CD14-positive monocyte (primary cell): ENCODE measurements at regions not wholly inside any gene's neighbourhood (a gene's known extent, or its start where the extent isn't known, plus 50 kb on each side); places are given as distances from the start of the nearest gene placed in this dataset.

Experiments used
- DNase-seq, 3 donors: peaks; one replicate each; pipeline ENCODE4 v3.0.0-alpha.2; 2011 to 2022
- H2AFZ ChIP-seq: 2 replicates; pipeline ENCODE4 v1.6.0; 2012; ENCODE audit warnings: mild to moderate bottlenecking, low read depth, low read length, inconsistent platforms; ENCODE audit not compliant: insufficient read depth, poor library complexity, severe bottlenecking
- H3K27ac ChIP-seq, 2 donors: 1 replicate in 1 of 2; 2 replicates in 1 of 2; pipeline ENCODE4 v1.5.1; 2012 to 2013; ENCODE audit warnings: low read length in 2 of 2, control low read depth in 1 of 2, inconsistent platforms in 1 of 2, low read depth in 1 of 2, mild to moderate bottlenecking in 1 of 2
- H3K27me3 ChIP-seq, 2 donors: one replicate each; pipeline versions ENCODE4 v1.6.0 to v1.6.1; 2011 to 2013; ENCODE audit warnings: low read length in 2 of 2; ENCODE audit not compliant: control insufficient read depth in 2 of 2, insufficient read depth in 2 of 2
- H3K36me3 ChIP-seq, 2 donors: replicated peaks in 1 of 2; 1 replicate in 1 of 2; 2 replicates in 1 of 2; pipeline versions ENCODE4 v1.5.1 to v1.6.1; 2012 to 2013; ENCODE audit warnings: low read length in 2 of 2, control low read depth in 1 of 2, inconsistent platforms in 1 of 2, mild to moderate bottlenecking in 1 of 2; ENCODE audit not compliant: insufficient read depth in 2 of 2, control insufficient read depth in 1 of 2
- H3K4me1 ChIP-seq, 2 donors: 1 replicate in 1 of 2; 2 replicates in 1 of 2; pipeline versions ENCODE4 v1.5.1 to v1.6.1; 2012 to 2013; ENCODE audit warnings: low read length in 2 of 2, control low read depth in 1 of 2, inconsistent platforms in 1 of 2, mild to moderate bottlenecking in 1 of 2, moderate library complexity in 1 of 2; ENCODE audit not compliant: insufficient read depth in 2 of 2, control insufficient read depth in 1 of 2
- H3K4me2 ChIP-seq: replicated peaks from 2 replicates; pipeline ENCODE3; 2012; ENCODE audit warnings: low read length, moderate library complexity, mild to moderate bottlenecking; ENCODE audit not compliant: poor library complexity, severe bottlenecking; ENCODE audit errors: extremely low read depth
- H3K4me3 ChIP-seq, 3 experiments: fragments of 200-600 bp in 1 of 3; sonication (generic) in 1 of 3; replicated peaks in 1 of 3; 1 replicate in 2 of 3; 2 replicates in 1 of 3; pipeline ENCODE4 v1.5.1; 2011 to 2013; ENCODE audit warnings: low read length in 3 of 3, mild to moderate bottlenecking in 3 of 3, control low read depth in 2 of 3, low read depth in 2 of 3, inconsistent platforms in 1 of 3, moderate library complexity in 1 of 3
- H3K79me2 ChIP-seq: 2 replicates; pipeline ENCODE4 v1.6.0; 2012; ENCODE audit warnings: mild to moderate bottlenecking, control low read depth, inconsistent platforms, low read length, moderate library complexity; ENCODE audit not compliant: insufficient read depth
- H3K9ac ChIP-seq: 2 replicates; pipeline ENCODE4 v1.6.0; 2017; ENCODE audit warnings: low read length, mild to moderate bottlenecking; ENCODE audit not compliant: insufficient read depth, poor library complexity, severe bottlenecking
- H3K9me3 ChIP-seq, 2 donors: replicated peaks in 1 of 2; 1 replicate in 1 of 2; 2 replicates in 1 of 2; pipeline versions ENCODE4 v1.5.1 to v1.6.1; 2012 to 2013; ENCODE audit warnings: low read length in 2 of 2, control low read depth in 1 of 2; ENCODE audit not compliant: control insufficient read depth in 1 of 2, insufficient read depth in 1 of 2
- H4K20me1 ChIP-seq: 2 replicates; pipeline ENCODE4 v1.6.0; 2012; ENCODE audit warnings: mild to moderate bottlenecking, low read length, control low read depth, moderate library complexity; ENCODE audit not compliant: insufficient read depth
- H3K27ac Mint-ChIP-seq, 7 donors: one replicate each; pipeline ENCODE4 v1.8.0; 2020; ENCODE audit warnings: mild to moderate bottlenecking in 7 of 7, mixed read lengths in 7 of 7, moderate library complexity in 6 of 7, inconsistent platforms in 2 of 7
- H3K27me3 Mint-ChIP-seq, 3 donors: one replicate each; pipeline ENCODE4 v1.8.0; 2021 to 2022; ENCODE audit warnings: low read depth in 3 of 3, mild to moderate bottlenecking in 3 of 3, mixed read lengths in 3 of 3, moderate library complexity in 3 of 3, inconsistent platforms in 1 of 3
- H3K36me3 Mint-ChIP-seq, 2 donors: one replicate each; pipeline ENCODE4 v1.8.0; 2020; ENCODE audit warnings: mixed read lengths in 2 of 2, inconsistent platforms in 1 of 2, mild to moderate bottlenecking in 1 of 2
- H3K4me1 Mint-ChIP-seq: one replicate; pipeline ENCODE4 v1.8.0; 2020; ENCODE audit warnings: mild to moderate bottlenecking, mixed read lengths
- H3K4me3 Mint-ChIP-seq, 2 donors: one replicate each; pipeline ENCODE4 v1.8.0; 2020; ENCODE audit warnings: mild to moderate bottlenecking in 2 of 2, mixed read lengths in 2 of 2, moderate library complexity in 1 of 2
- H3K9me3 Mint-ChIP-seq, 7 donors: one replicate each; pipeline ENCODE4 v1.8.0; 2020 to 2022; ENCODE audit warnings: mixed read lengths in 7 of 7, mild to moderate bottlenecking in 6 of 7, moderate library complexity in 6 of 7, inconsistent platforms in 2 of 7
- WGBS: methylation state at CpG from one replicate; pipeline ENCODE4 v1.1.5; 2013; ENCODE audit warnings: missing lambda C conversion rate; ENCODE audit not compliant: insufficient coverage; 5-methylcytosine and 5-hydroxymethylcytosine counted together
- intact Hi-C, 2 donors: fragments of 100-400 bp; cut with micrococcal nuclease; formaldehyde crosslinking; loops; one replicate each; pipeline versions ENCODE4 v1.15.0 to v1.15.1; 2023
- TF ChIP-seq, protein P1 (sequence below): fragments of 200-600 bp; IDR thresholded peaks from one replicate; pipeline ENCODE4 v1.8.0; 2022; ENCODE audit warnings: antibody characterized with exemption, mild to moderate bottlenecking

DNA sequence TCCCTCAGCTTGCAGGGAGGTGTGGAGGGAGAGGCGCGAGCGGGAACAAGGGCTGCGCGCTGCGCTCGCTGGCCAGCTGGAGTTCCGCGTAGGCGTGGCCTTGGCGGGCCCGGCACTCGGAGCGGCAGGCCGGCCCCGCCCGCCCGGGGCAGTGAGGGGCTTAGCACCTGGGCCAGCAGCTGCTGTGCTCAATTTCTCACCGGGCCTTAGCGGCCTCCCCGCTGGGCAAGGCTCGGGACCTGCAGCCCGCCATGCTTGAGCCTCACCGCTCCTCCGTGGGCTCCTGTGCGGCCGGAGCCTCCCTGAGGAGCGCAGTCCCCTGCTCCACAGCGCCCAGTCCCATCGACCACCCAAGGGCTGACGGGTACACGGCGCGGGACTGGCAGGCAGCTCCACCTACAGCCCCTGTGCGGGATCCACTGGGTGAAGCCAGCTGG lies 1516.4 kb downstream of the EFNA5 start:
- no peak for DNase-seq
- 96% methylated on average over 35 of the region's 35 CpGs for WGBS
- TF ChIP-seq, protein P1, sequence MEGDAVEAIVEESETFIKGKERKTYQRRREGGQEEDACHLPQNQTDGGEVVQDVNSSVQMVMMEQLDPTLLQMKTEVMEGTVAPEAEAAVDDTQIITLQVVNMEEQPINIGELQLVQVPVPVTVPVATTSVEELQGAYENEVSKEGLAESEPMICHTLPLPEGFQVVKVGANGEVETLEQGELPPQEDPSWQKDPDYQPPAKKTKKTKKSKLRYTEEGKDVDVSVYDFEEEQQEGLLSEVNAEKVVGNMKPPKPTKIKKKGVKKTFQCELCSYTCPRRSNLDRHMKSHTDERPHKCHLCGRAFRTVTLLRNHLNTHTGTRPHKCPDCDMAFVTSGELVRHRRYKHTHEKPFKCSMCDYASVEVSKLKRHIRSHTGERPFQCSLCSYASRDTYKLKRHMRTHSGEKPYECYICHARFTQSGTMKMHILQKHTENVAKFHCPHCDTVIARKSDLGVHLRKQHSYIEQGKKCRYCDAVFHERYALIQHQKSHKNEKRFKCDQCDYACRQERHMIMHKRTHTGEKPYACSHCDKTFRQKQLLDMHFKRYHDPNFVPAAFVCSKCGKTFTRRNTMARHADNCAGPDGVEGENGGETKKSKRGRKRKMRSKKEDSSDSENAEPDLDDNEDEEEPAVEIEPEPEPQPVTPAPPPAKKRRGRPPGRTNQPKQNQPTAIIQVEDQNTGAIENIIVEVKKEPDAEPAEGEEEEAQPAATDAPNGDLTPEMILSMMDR = no peak

DNA sequence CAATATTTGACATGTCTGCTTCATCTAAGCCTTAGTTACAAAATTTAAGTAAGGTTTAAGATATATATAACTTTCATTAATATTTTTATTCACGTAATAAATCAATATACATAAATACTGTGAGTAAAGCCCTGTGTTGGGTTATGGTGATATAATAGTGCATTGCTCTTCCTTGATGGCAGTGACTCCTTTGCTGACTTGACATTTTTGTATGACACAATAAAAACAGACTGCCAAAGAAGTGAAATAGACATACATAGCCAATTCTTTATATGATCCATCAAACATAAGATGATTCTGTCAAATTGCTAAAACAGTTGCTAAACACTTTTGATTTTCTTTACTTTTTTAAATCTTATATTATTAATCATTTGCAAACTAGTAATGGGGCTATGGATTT lies 1518.2 kb downstream of the EFNA5 start:
- no peaks in the 10 kb centered on the region for H3K36me3 ChIP-seq
- Mint-ChIP-seq H3K27me3 (no peaks in the 10 kb centered on the region), H3K4me3 (no peak overlapping the region), H3K4me1 (no peaks in the 10 kb centered on the region), H3K27ac (no peak overlapping the region), H3K36me3 (no peaks in the 10 kb centered on the region), H3K9me3 (peaks cover 0 to 10% (median 4%) of the 10 kb centered on the region in 7 donors)
- no peaks in the 10 kb centered on the region for H3K27me3 ChIP-seq
- no peak overlapping the region for H3K4me2 ChIP-seq
- no peak for DNase-seq
- H3K9me3 ChIP-seq = peaks cover 0 to 13% of the 10 kb centered on the region in 2 donors
- TF ChIP-seq, protein P1 = no peak
- H3K4me3 ChIP-seq = no peak overlapping the region
- no peak overlapping the region for H2AFZ ChIP-seq
- no peaks in the 10 kb centered on the region for H3K79me2 ChIP-seq
- no peaks in the 10 kb centered on the region for H3K4me1 ChIP-seq
- no peak overlapping the region for H3K9ac ChIP-seq
- no peak overlapping the region for H3K27ac ChIP-seq
- H4K20me1 ChIP-seq = no peaks in the 10 kb centered on the region
- no CpG with 5 or more reads among the region's 1 CpG for WGBS
- intact Hi-C loops = no loop called here

More for the DNA sequence above, 1516.4 kb downstream of the EFNA5 start:
- H3K4me1 ChIP-seq = no peaks in the 10 kb centered on the region
- H3K27me3 ChIP-seq = no peaks in the 10 kb centered on the region
- peaks cover 0 to 6% (median 3%) of the 10 kb centered on the region in 7 donors for H3K9me3 Mint-ChIP-seq
- H3K79me2 ChIP-seq = no peaks in the 10 kb centered on the region
- no peaks in the 10 kb centered on the region for H3K27me3 Mint-ChIP-seq
- no peaks in the 10 kb centered on the region for H3K36me3 Mint-ChIP-seq
- no peak overlapping the region for H3K4me3 ChIP-seq
- no peaks in the 10 kb centered on the region for H3K4me1 Mint-ChIP-seq
- peaks cover 0 to 13% of the 10 kb centered on the region in 2 donors for H3K9me3 ChIP-seq
- H3K9ac ChIP-seq = no peak overlapping the region
- no peaks in the 10 kb centered on the region for H3K36me3 ChIP-seq
- intact Hi-C loops = no loop called here
- H2AFZ ChIP-seq = no peak overlapping the region
- no peaks in the 10 kb centered on the region for H4K20me1 ChIP-seq
- H3K27ac Mint-ChIP-seq = no peak overlapping the region
- H3K27ac ChIP-seq = no peak overlapping the region
- H3K4me2 ChIP-seq = no peak overlapping the region
- no peak overlapping the region for H3K4me3 Mint-ChIP-seq
